ENCODE measurements at regions not wholly inside any gene's neighbourhood (a gene's known extent, or its start where the extent isn't known, plus 50 kb on each side); places are given as distances from the start of the nearest gene placed in this dataset.

- no peaks in the 10 kb centered on the region for H3K9me3 ChIP-seq (replicated peaks; ENCODE audit: control insufficient read depth, insufficient read depth, low read length)
- TF ChIP-seq POLR2AphosphoS5 (IDR thresholded peaks at IDR 0.05; ENCODE audit: insufficient read depth, low read depth, low read length), result no peak
- no peak for TF ChIP-seq MYC (IDR thresholded peaks at IDR 0.05; ENCODE audit: low read depth, low read length)
- peak in 1 of 2 donors; percentile 9 for TF ChIP-seq CTCF (IDR thresholded peaks at IDR 0.05; ENCODE audit: extremely low read depth in 1 of 2, insufficient read depth in 1 of 2, low read depth in 1 of 2, low read length in 2 of 2)
- ChIA-PET POLR2A (no interaction called here), CTCF (no interaction called here)
- DNase-seq (ENCODE audit: low read depth, low spot score), result no peak
- dilution Hi-C loops (cut with MboI; ENCODE audit: extremely low pct_ligation_motif_present, low sequenced_read_pairs), result no loop called here
- intact Hi-C loops (cut with micrococcal nuclease), result loop anchor here (10.0 kb wide), 1 partner anchor 117 kb away; no protein-coding TSS in a partner anchor
- H3K79me2 ChIP-seq (ENCODE audit: control insufficient read depth, insufficient read depth, low read length), result no peaks in the 10 kb centered on the region
- no peaks in the 10 kb centered on the region for H4K20me1 ChIP-seq (replicated peaks; ENCODE audit: control insufficient read depth, extremely low read depth, insufficient read depth, low read length)
- FAIRE-seq, result no peak
- H3K27ac ChIP-seq (ENCODE audit: insufficient read depth, low read depth, low read length), result no peak overlapping the region
- no peak overlapping the region for H3K4me3 ChIP-seq (replicated peaks in 1 of 3; ENCODE audit: insufficient read depth in 1 of 3, low read depth in 1 of 3, low read length in 3 of 3)
- H3K9ac ChIP-seq (replicated peaks; ENCODE audit: extremely low read depth, insufficient read depth, low read length), result no peak overlapping the region
- no TSS peak for BruUV-seq (replicated peaks)
- H3K4me1 ChIP-seq (ENCODE audit: control insufficient read depth, extremely low read depth, insufficient read depth, low read length), result no peaks in the 10 kb centered on the region
- H3K36me3 ChIP-seq (ENCODE audit: control insufficient read depth in 2 of 2, extremely low read depth in 1 of 2, insufficient read depth in 2 of 2, low read length in 2 of 2), result no peaks in the 10 kb centered on the region
- no peak overlapping the region for H3K4me2 ChIP-seq (ENCODE audit: insufficient read depth, low read length)
- H3K27me3 ChIP-seq (ENCODE audit: control insufficient read depth in 2 of 2, insufficient read depth in 2 of 2, low read length in 2 of 2), result no peaks in the 10 kb centered on the region
- no peaks in the 10 kb centered on the region for H3K9me1 ChIP-seq (replicated peaks; ENCODE audit: control insufficient read depth, extremely low read depth, insufficient read depth, low read length)
- no peak overlapping the region for H2AFZ ChIP-seq (ENCODE audit: low read depth, low read length)
Measured at GRCh38 chr13:34421347-34421719, 520.7 kb upstream of the NBEA start.

- Histone ChIP-seq H3K79me2 (ENCODE audit: control insufficient read depth, insufficient read depth, low read length) (no peaks in the 10 kb centered on the region), H3K36me3 (ENCODE audit: control insufficient read depth in 2 of 2, extremely low read depth in 1 of 2, insufficient read depth in 2 of 2, low read length in 2 of 2) (no peaks in the 10 kb centered on the region), H3K9me3 (replicated peaks; ENCODE audit: control insufficient read depth, insufficient read depth, low read length) (no peaks in the 10 kb centered on the region), H3K4me2 (ENCODE audit: insufficient read depth, low read length) (no peak overlapping the region), H3K9ac (replicated peaks; ENCODE audit: extremely low read depth, insufficient read depth, low read length) (no peak overlapping the region), H4K20me1 (replicated peaks; ENCODE audit: control insufficient read depth, extremely low read depth, insufficient read depth, low read length) (no peaks in the 10 kb centered on the region), H2AFZ (ENCODE audit: low read depth, low read length) (no peak overlapping the region), H3K27ac (ENCODE audit: insufficient read depth, low read depth, low read length) (no peak overlapping the region), H3K9me1 (replicated peaks; ENCODE audit: control insufficient read depth, extremely low read depth, insufficient read depth, low read length) (no peaks in the 10 kb centered on the region), H3K27me3 (ENCODE audit: control insufficient read depth in 2 of 2, insufficient read depth in 2 of 2, low read length in 2 of 2) (no peaks in the 10 kb centered on the region), H3K4me3 (replicated peaks in 1 of 3; ENCODE audit: insufficient read depth in 1 of 3, low read depth in 1 of 3, low read length in 3 of 3) (no peak overlapping the region), H3K4me1 (ENCODE audit: control insufficient read depth, extremely low read depth, insufficient read depth, low read length) (no peaks in the 10 kb centered on the region)
- intact Hi-C loops (cut with micrococcal nuclease), result loop anchor here (10.0 kb wide), 1 partner anchor 117 kb away; no protein-coding TSS in a partner anchor
- no peak for FAIRE-seq
- dilution Hi-C loops (cut with MboI; ENCODE audit: extremely low pct_ligation_motif_present, low sequenced_read_pairs), result no loop called here
- TF ChIP-seq POLR2A (IDR thresholded peaks at IDR 0.05; ENCODE audit: low read depth, low read length), result no peak
- POLR2A ChIA-PET, result no interaction called here
- CTCF ChIA-PET, result no interaction called here
- no TSS peak for BruUV-seq (replicated peaks)
- DNase-seq (ENCODE audit: low read depth, low spot score), result no peak
Measured at GRCh38 chr13:34421858-34422475, 520.1 kb upstream of the NBEA start.
